Activated CD8-positive, alpha-beta memory T cell treated with anti-CD3 and anti-CD28 coated beads for 1 hour (primary cell): ENCODE measurements at regions not wholly inside any gene's neighbourhood (a gene's known extent, or its start where the extent isn't known, plus 50 kb on each side); places are given as distances from the start of the nearest gene placed in this dataset.
"Not testable (repeated sequence)": the region's sequence is repeated elsewhere in the genome, so short reads cannot be mapped to it uniquely, and the experiment has no call there.

Source experiments
- DNase-seq, 2 donors: peaks; one replicate each; pipeline ENCODE4 v3.0.0-alpha.2; 2020; ENCODE audit warnings: low read depth in 1 of 2; ENCODE audit errors: extremely low read depth in 1 of 2

DNA sequence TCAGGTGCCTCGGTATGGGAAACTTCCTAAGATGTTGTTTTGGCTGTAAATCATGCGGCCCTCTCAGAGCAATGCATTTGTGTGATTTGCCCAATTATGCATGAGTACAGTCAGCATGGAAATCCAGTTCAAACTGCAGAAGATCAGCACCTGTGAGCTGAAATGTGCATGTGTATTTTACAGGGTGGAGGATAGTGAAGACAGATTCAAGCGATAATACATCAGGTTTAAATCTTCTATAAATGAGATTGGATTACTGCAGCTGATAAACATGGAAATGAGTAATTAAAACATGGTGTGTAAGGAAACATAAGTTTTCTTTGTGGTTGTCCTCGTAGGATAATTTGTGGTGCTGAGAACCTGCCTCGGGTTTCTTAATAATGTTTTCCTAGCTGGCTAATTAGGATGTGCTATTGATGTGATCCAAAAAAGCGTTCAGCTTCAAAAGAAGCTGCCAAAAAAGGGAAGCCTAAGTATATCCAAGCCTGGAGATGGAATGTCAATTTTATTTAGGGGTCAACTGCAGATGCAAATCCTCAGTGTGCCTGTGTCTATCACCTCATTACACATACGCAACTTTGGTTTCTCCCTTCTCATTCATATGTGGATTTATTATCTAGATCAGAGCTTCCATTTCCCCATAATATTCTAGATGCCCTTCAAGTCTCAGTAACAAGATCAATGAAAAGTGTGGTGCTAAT is 117.1 kb upstream of the CCDC28A start:
- DNase-seq = no peak

DNA sequence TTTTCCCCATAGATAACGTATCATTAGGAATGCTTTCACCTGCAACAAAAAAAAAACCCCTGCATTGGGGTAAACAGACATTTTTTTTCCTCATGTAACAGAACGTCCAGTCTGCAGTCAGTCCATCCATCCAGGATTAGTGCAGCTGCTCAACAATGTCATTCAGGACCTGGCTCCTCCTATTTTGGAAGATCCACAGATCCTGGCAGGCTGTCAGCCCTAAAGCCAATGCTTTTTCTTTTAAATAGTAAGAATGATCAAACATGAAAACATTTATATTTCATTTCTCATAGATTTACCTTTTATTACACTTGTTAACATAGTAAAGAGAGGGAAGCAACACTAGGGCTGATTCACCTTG is 116.5 kb upstream of the CCDC28A start:
- no peak for DNase-seq

DNA sequence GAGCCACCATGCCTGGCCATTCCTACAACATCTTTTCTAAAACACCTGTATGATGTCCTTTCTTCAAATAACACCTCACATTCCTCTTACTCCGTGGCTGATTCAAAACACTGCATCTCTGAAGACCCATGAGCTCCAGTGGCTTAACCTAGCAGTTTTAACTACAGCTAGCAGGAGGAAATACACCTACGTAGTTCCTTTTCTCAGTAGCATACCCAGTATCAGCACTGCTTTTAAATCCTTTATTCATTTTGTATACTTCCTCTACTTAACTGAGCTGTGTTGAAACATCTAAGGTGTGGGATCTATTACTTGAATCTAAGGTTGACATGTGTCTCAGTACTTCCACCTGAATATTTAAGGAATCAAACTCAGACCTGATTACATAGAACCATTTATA is 113.6 kb upstream of the CCDC28A start:
- DNase-seq = no peak

DNA sequence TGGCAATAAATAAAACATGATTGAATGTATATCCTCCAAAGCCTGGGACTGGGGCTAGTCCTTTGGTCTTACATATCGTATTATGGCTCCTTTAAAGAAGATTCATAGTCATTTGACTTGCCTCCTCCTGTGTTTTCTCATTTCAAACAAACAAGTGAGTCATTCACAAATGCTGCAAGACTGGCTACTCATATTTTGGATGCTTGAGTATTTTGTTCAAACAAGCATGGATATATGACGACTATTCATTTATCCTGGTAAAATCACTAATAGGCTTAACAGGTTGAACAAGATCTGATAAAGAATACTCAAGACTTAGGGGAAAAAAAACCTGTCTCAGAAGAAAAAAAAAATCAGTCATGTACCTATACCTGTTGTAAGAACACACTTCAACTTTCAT is 111.1 kb upstream of the CCDC28A start:
- no peak for DNase-seq

DNA sequence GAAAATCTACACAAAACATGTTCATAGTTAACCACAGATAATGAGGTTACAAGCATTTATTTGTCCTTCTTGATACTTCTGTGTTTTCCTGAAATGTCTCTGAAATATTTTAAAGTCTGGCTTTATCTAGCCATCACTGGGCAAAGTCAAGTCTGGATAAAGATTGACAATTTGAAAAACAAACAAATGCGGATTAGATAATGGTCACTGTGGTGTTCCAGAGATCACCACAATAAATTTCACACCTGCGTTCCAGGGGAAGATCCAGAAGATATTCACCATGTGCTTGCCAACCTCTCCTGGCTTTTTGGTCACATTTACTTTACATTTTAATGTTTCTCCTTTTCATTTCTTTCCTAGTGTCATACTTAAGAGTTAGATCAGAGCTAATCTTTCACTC is 109.7 kb upstream of the CCDC28A start:
- no peak for DNase-seq

DNA sequence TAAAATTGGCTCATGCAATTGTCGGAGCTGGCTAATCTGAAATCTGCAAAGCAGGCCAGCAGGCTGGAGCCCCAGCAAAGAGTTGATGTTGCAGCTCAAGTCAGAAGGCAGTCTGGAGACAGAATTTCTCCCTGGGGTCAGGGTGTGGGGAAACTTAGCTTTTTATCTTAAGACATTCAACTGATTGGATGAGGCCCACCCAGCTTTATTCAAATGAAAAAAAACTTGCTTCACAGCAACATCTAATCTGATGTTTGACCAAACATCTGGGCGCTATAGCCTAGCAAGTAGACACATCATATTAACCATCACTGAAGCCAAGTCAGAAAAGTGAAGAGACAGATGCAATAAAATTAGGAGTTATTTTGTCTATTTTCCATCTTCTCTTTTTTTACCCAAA is 108.8 kb upstream of the CCDC28A start:
- no peak for DNase-seq

DNA sequence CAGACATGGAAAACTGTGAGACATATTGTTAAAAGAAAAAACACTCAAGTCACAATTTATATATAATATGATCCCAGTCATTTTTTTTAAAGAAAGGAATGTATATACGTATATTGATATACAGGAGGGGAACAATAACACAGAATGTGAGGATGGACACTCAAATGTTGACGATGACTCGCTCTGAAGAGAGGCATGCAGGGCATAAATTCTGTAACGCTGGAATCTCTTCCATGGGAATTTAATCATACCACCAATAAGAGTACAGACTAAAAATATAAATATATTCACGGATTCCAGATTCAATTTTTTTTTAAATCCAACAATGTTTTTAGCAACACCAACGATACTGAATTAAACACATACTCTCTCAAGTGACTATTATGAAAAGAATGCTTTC is 106.9 kb upstream of the CCDC28A start:
- DNase-seq = no peak

DNA sequence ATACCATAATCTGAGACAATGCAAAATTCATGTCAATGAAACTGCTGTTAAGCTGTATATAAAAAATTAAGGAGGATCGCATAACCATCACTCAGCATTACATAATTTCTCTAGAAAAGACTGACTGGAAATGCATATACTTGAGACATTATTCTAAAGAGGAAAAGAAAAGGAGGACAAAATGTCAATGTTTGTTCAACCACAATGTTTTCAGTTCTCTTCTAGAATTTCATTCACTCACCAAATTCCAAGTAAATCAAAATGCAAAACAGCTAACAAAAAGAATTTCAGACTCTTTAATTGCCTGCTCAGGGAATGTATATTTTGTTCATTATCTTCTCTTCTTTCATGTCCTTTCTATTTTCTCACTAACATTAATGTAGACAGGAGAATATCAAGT is 106.2 kb upstream of the CCDC28A start:
- no peak for DNase-seq

DNA sequence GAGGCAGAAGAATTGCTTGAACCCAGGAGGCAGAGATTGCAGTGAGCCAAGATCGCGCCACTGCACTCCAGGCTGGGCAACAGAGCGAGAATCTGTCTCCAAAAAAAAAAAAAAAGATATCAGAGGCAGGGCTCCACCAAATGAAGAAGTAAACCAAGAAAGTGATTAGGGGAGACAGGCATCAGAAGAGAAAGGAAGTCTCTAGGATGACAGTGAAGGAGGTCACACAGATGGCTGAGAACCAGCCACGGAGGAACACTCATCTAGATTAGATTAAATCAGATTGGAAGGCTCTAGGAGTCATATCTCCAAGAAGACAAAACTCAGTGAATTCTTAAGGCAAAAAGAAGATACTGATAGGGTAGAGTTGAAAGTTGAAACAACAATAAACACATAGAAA is 102.2 kb upstream of the CCDC28A start:
- no peak for DNase-seq

DNA sequence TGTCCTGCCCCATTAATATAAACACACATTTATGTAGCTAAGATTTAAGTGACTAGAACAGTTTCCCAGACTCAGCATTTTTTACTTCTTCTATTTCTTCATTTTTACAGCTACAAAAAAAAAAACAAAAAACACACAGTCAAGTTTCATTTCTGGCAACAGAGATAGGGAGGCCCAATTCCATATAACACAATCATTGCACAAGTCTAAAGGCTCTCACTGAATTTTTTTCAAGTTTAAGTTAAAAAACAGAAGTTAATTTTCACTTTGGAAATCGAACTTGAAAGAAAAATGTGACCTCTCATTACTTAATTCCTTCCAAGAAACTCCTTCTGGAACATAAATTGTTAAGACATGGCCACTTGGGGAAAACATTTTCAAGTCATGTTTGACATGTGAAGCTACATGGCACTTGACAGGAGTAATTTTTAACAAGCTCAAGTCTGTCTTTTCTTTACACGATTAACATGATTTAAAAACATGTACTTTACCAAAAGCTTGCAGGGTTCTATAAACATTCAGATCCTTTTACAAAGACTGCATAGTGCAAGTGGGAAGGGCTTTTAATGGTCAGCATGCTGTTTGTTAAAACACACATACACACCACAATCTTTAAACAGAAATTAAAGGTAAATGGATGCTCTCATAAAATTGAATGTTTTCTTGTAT is 100.1 kb upstream of the CCDC28A start:
- no peak for DNase-seq

DNA sequence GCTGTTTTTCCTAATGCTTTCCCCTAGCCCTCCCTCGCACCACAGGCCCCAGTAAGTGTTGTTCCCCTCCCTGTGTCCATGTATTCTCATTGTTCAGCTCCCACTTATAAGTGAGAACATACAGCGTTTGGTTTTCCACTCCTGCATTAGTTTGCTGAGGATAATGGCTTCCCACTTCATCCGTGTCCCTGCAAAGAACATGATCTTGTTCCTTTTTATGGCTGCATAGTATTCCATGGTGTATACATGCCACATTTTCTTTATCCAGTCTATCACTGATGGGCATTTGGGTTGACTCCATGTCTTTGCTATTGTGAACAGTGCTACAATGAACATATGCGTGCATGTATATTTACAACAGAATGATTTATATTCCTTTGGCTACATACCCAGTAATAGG is 99.1 kb upstream of the CCDC28A start:
- not testable (repeated sequence) for DNase-seq

DNA sequence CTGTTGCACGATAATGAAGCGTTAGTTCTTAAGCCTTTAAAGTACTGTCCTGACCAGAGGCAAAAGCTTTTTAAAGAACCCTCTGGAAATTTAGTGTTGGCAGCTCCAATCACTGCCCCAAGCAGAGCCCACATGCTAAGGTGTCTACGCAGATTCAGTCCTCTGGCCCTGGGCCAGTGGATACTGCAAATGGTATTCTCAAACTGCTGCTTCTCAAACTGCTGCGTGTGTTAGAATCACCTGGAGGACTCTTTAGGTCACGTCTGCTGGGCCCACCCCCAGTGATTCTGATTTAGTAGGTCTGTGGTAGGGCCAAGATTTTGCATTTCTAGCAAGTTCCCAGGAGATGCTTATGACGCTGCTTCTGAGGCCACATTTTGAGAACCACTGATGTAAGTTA is 96.0 kb upstream of the CCDC28A start:
- no peak for DNase-seq

DNA sequence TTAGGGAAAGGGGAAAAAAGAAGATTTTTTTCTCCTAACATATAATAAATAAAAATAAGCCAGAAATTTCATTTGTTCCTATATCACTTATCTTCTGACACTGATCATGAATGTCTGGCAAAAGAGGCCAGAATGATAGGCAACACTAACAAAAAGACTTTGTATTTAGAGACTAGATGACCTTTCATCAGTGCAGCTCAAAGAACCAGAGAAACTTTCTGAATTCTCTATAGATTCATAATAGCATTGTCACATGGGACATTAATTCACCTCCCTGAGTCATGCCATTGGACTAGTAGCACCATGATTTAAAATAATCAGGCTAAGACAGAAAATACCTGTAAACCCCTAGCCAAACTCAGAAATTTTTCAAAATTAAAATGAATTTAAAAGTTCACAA is 95.4 kb upstream of the CCDC28A start:
- no peak for DNase-seq

DNA sequence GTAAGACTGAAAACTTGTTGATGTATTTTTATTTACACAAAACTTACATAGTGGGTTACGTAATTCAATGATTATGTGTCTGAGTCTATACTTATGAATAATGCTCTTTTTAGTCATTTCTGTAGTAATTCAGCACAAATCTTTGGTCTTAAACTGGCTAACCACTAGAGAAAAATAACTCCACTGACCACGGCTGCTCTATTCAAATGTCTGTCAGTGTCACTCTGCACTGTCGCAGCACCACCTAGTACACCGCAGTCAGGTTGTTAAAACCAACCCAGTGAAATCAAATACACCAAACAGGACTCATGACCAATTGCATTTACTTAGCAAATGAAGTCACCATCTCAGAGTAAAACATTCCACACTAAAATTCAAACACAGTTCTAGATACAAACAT is 93.5 kb upstream of the CCDC28A start:
- DNase-seq = no peak

DNA sequence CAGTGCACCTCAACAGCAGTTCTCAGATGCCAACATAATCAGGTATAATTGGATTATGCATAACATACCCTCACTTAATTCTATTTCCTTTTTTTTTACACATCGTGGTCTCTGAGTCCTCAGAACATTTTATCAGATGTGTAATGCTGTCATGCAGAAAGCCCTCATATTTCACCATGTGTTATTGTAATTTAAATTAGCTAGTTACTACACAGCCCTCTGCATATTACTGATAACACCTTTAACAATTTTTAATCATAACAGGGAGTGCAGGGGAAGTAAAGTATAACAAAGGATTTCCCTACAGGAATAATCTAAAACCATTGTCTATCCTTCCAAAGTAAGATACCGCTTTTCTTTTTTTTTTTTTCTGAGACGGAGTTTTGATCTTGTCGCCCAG is 91.9 kb upstream of the CCDC28A start:
- no peak for DNase-seq

DNA sequence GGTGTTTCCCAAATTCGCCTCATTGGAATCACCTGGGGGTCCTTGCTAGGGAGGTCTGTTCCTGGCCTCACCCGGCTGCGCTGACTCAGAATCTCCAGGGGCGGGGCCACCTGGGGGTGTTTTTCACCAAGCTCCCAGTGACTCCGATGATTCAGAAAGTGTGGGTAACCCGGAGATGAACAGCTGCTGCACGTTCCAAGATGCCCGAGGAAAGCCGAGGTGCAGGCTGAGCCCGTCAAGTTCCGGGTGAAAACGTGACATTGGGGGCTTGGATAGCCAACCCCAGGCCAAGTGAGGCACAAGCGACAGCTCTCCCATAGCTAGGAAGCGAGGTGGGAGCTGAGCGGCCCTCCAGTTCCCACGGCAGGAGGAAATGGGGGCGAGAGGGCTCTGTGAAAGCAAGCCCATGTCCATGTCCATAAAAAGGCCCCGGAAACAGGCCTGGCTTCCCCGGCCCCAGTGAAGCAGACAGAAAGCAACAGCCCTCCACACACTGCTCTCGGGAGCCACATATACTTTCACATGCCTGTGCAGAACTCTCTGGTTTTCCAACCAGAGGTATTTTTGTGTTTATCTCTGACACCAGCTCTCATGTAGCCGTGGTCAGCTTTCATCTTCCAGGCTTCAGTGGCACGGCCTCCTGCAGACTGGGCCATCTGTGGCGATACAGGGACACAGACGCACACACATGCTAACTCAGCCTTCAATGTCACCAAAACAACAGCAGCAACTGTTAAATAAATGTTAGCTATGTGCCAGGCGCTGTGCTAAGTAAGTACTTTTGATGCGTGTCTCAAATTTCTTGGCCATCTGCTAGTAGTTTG is 90.7 kb upstream of the CCDC28A start:
- DNase-seq = no peak

DNA sequence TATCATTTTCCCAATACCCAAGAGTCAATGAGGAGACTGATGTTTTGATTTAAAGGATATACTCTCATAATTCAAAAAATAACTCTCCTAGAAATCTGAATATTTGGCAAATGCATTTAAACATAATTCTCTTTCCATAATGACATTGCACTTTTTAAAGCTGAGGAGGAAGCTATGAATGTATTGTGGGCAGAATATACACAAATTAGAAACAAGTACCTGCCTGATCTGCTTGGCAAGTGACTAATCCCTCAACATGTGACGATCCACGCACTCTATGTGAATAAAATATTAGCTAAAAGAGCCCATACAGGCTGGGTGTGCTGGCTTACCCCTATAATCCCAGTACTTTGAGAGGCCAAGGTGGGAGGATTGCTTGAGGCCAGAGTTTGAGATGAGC is 88.3 kb upstream of the CCDC28A start:
- no peak for DNase-seq

DNA sequence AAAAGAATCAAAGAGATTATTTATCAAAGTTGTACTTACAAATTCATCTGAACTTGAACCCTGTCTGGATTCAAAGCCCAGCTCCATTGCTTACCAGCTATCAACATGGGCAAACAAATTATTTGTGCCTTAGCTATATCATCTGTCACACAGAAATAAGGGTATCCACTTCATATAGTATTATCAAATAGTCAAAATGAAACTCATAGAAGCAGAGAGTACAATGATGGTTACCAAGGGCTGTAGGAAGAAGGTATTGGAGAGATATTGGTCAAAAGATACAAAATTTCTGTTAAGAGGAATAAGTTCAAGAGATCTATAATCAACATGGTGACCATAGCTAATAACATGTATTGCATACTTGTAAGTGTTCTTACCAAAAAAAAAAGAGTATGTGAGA is 87.8 kb upstream of the CCDC28A start:
- no peak for DNase-seq

DNA sequence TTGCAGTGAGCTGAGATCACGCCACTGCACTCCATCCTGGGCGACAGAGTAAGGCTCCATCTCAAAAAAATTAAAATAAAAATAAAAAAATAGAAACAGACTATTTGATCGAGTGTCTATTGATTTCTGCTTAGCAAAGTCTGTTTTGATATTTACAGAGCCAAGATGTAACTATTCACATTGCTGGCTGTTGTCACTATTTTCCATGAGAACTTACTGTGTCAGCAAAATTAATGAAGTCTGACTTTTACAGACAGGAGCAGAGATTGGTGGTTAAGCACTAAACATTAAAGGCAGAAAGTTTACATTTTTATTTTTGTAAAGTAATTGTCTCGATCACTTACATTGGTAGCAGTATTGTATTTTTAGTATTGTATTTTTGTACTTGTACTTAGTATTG is 85.0 kb upstream of the CCDC28A start:
- no peak for DNase-seq

DNA sequence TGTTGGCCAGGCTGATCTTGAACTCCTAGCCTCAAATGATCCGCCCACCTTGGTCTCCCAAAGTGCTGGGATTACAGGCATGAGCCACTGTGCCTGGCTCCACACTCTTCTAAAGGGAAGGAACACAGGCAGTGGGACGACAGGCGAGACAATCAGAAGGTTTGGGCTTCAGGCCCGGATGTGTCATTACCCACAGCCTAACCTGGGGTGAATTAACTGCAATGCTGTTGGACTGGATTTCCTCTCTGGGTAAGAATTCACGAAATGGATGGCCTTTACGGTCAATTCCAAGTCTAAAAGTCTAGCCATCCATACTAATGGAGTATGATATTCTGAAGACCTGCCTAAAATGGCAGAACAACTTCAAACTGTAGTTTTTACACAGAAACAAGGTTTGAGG is 83.7 kb upstream of the CCDC28A start:
- DNase-seq = no peak

DNA sequence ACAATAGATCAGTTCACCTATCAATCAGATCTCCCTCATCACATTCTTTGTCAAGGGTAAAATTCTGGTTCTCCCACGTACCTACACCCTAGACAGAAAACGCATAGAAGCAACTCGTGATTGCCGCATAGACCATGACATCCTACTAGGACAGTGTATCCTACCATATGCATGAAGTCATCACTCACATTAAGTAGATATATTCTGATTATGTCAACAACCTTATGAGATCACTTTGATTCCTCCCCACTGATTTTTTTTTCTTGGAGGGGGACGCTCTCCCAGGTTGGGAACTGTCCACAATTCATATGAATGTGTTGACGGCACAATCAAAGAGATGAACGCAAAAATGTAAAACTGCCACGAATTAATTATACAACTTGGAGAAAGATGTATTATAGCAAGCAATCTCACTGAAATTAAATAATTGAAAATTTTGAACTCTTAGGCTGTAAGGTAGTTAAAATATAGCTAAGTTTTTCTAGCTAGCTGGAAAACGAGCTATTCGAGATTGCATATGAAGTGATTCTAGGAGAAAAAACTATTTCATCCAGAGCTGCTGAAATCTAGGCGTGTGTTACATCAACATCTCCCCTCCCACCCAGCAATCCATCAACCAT is 82.5 kb upstream of the CCDC28A start:
- no peak for DNase-seq

DNA sequence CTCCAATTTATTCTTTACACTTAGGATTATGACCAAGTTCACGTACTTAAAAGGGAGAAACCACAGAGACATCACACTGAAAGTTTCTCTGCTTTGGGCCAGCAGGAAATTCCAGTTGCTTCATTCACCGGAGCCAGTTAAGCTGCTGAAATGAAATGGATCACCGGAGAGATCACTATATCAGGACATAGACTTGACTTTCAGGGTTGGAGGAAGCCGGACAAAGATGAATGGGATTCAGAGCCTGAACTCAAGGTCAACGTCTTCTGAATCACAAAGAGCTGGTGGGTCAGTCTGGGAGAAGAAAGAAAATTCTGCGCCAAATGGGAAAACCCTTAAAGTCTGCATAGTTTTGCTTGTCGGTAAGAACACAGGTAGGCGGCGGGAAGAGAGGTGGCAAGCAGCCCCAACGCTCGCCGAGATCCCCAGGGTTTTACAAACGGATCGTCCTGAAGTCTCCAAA is 81.9 kb upstream of the CCDC28A start:
- DNase-seq = no peak
